ENCODE measurements at regions not wholly inside any gene's neighbourhood (a gene's known extent, or its start where the extent isn't known, plus 50 kb on each side); places are given as distances from the start of the nearest gene placed in this dataset.

DNA sequence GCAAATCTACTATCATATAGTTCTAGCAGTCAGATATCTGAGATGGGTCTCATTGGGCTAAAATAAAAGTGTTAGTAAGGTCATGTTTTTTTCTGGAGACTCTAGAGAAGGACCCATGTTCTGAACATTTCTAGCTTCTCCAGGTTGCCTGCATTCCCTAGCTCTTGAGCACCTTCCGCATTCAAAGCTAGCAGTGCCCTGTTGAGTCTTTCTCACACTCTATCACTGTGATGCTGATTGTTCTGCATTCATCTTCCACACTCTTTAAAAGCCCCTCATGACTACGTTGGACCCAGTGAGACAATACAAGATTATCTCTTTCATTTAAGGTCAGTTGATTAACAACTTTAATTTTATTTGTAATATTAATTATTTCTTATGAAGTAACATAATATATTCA is 433.3 kb upstream of the CHORDC1 start:
- TF ChIP-seq, protein P1, sequence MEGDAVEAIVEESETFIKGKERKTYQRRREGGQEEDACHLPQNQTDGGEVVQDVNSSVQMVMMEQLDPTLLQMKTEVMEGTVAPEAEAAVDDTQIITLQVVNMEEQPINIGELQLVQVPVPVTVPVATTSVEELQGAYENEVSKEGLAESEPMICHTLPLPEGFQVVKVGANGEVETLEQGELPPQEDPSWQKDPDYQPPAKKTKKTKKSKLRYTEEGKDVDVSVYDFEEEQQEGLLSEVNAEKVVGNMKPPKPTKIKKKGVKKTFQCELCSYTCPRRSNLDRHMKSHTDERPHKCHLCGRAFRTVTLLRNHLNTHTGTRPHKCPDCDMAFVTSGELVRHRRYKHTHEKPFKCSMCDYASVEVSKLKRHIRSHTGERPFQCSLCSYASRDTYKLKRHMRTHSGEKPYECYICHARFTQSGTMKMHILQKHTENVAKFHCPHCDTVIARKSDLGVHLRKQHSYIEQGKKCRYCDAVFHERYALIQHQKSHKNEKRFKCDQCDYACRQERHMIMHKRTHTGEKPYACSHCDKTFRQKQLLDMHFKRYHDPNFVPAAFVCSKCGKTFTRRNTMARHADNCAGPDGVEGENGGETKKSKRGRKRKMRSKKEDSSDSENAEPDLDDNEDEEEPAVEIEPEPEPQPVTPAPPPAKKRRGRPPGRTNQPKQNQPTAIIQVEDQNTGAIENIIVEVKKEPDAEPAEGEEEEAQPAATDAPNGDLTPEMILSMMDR (conservative IDR thresholded peaks at IDR 0.05; ENCODE audit: low read depth, low read length): no peak
- no peak for DNase-seq (ENCODE audit: low read depth)
- no peak overlapping the region for H3K4me3 ChIP-seq (ENCODE audit: low read depth, low read length)

DNA sequence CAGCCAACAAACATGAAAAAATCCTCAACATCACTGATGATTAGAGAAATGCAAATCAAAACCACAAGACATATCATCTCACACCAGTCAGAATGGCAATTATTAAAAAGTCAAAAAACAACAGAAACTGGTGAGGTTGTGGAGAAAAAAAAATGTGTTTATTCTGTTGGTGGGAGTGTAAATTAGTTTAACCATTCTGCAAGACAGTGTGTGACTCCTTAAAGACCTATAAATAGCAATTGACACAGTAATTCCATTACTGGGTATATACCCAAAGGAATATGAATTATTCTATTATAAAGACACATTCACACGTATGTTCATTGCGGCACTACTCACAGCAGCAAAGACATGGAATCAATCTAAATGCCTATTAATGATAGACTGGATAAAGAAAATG is 427.3 kb upstream of the CHORDC1 start:
- H3K4me3 ChIP-seq (ENCODE audit: low read depth, low read length): no peak overlapping the region
- TF ChIP-seq, protein P1 (conservative IDR thresholded peaks at IDR 0.05; ENCODE audit: low read depth, low read length): no peak
- no peak for DNase-seq (ENCODE audit: low read depth)

DNA sequence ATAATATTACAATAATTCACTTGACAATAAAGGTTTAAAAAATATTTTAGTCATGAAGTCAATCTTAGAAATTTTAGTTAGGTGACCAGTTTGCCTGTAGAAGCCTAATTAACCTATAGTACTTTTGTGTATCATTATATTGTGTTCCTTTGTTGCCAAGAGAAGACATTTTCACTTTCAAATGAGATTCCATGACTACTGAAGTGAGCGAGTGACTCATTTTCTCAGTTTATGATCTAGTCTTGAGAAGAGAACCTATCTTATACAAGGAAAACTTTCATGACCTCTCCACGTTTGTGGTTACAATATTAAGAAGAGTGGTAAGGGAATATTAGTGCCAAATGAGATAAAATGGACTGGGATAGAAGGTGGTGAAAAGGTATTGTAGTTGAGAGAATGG is 423.9 kb upstream of the CHORDC1 start:
- DNase-seq (ENCODE audit: low read depth): no peak
- TF ChIP-seq, protein P1 (conservative IDR thresholded peaks at IDR 0.05; ENCODE audit: low read depth, low read length): no peak

DNA sequence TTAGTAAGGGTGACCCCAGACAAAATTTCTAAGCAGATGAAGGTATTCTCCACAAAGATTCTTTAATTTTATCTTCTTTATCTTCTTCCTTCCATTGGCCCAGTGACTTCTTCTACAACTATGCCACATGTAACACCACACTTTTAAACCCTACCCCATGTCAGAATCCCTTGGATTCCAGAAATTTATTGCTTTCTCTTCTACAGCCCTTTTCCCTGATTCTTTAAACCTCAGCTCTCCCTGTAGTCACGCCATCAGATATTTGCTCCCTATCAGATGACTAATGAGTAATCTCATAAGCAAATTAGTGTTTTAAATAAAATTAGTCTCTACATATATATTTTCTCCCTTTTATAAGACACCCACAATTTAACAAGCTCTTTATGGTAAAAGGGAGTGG is 423.4 kb upstream of the CHORDC1 start:
- DNase-seq (ENCODE audit: low read depth): no peak
- TF ChIP-seq, protein P1 (conservative IDR thresholded peaks at IDR 0.05; ENCODE audit: low read depth, low read length): no peak

More for the DNA sequence above, 423.9 kb upstream of the CHORDC1 start:
- no peak overlapping the region for H3K4me3 ChIP-seq (ENCODE audit: low read depth, low read length)

DNA sequence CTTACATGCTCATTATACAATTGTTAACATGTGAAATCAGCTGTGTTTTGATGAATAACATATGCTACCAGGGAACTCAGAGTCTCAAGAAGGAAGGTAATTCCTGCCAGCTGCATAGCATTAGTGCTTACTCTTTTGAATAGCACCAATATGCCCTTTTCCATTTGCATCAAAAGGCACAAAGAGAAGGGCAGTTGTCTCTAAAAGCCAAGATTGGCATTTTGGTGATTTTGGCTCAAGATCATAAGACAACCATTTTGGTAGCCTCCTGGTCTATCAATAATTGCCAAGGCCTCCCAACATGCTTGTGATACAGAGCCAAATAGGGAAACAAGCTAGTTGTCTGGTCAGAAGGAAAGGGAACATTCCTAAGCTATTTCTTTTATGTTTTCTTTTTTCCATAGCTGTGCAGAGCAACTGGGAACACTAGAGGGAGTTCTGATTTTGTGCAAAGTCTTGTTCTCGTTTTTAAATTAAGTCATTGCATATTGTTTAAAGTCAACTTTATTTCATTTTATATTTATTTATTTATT is 416.7 kb upstream of the CHORDC1 start:
- peak; percentile 60 for DNase-seq (ENCODE audit: low read depth)
- H3K4me3 ChIP-seq (ENCODE audit: low read depth, low read length): no peak overlapping the region

More for the DNA sequence above, 423.4 kb upstream of the CHORDC1 start:
- H3K4me3 ChIP-seq (ENCODE audit: low read depth, low read length): no peak overlapping the region

DNA sequence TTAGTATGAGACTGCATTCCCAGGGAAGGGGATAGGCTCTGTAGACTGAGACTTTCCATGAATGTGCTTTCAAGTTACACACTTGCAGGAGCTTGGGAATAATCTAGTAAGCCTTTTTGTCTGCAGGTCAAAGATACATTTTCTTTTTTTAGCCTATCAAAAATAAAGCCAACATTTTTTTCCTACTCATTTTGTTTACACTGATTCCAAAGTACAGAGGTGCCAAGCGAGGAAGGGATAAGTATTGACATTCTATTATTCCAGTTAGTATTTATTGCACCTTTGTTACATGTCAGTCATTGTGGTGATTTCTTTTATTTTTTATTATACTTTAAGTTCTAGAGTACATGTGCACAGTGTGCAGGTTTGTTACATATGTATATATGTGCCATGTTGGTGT is 413.0 kb upstream of the CHORDC1 start:
- TF ChIP-seq, protein P1 (conservative IDR thresholded peaks at IDR 0.05; ENCODE audit: low read depth, low read length): no peak
- DNase-seq (ENCODE audit: low read depth): no peak
- H3K4me3 ChIP-seq (ENCODE audit: low read depth, low read length): no peak overlapping the region

More for the DNA sequence above, 416.7 kb upstream of the CHORDC1 start:
- TF ChIP-seq, protein P1 (conservative IDR thresholded peaks at IDR 0.05; ENCODE audit: low read depth, low read length): peak; percentile 59

DNA sequence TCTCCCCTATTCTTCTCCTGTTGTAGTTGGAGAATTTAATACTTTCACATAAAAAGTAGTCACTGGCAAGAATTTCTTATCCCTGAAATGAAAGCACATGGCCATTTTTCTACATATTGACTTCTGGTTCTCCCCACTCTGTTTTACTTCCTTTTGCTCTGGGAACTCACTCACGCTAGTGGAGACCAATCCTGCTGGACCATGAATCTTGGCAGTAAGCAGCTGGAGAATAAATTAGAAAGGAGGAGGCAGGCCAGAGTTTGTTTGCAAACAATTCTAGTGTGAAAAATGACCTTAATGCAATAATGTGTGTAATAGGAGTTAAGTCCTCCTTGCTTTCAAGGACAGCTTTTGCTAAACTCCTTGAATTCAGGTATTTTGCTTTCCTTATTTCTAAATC is 412.3 kb upstream of the CHORDC1 start:
- no peak overlapping the region for H3K4me3 ChIP-seq (ENCODE audit: low read depth, low read length)
- TF ChIP-seq, protein P1 (conservative IDR thresholded peaks at IDR 0.05; ENCODE audit: low read depth, low read length): no peak
- no peak for DNase-seq (ENCODE audit: low read depth)
